ENCODE measurements at regions not wholly inside any gene's neighbourhood (a gene's known extent, or its start where the extent isn't known, plus 50 kb on each side); places are given as distances from the start of the nearest gene placed in this dataset.
A peak's percentile ranks its signal among the peaks of the same experiment; 100 is the strongest.

DNA sequence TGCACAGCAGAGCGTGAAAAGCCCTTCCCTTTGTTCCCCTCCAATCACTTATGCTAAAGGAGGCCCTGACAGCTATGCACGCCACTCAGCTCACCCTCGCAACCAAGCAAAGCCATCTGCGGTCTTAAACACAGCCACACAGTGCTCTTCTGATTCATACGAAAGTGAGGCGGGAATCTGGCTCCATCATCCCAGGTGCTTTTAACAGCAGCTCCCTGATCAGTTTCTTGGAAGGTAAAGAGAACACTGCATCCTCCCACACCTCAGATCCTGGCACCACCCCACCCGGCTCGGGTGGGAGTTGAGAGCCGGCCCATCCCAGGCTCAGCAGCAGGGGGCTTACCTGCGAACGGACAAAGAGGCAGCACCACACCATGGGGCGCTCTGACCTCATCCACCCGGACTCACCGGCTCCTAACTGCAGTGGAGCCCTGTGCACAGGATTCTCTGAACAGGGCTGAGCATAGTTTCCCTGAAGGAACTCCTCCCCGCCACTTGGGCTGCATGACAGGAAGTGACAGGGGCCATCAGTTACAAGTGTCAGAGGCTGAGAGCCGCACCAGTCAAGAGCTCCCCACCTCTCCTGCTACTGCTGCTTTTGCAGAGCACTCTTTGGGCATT is 114.3 kb upstream of the ARHGEF3 start:
- DNase-seq (ENCODE audit: low spot score): peak; percentile 71
- peaks cover 68% of the 10 kb centered on the region for H3K4me1 Mint-ChIP-seq (ENCODE audit: low read depth)
- intact Hi-C loops (cut with micrococcal nuclease): loop anchor here (1.0 to 5.0 kb wide), 10 partner anchors 8 to 359 kb away; partner anchors contain the start of genes APPL1, CCDC66 and TASOR
- no peaks in the 10 kb centered on the region for H3K9me3 Mint-ChIP-seq
- H3K27ac Mint-ChIP-seq: peak overlapping the region; percentile 88
- H3K36me3 Mint-ChIP-seq (ENCODE audit: low read depth): peaks cover 6% of the 10 kb centered on the region
- no peaks in the 10 kb centered on the region for H3K27me3 Mint-ChIP-seq (ENCODE audit: insufficient read depth)
- peak overlapping the region; percentile 89 for H3K4me3 Mint-ChIP-seq

- intact Hi-C loops (cut with micrococcal nuclease): loop anchor here (5.0 kb wide), 4 partner anchors 212 to 357 kb away; partner anchors contain the start of genes APPL1, CCDC66 and TASOR
These were observed 112.9 kb upstream of the ARHGEF3 start for GRCh38 chr3:56914646-56915045.

DNA sequence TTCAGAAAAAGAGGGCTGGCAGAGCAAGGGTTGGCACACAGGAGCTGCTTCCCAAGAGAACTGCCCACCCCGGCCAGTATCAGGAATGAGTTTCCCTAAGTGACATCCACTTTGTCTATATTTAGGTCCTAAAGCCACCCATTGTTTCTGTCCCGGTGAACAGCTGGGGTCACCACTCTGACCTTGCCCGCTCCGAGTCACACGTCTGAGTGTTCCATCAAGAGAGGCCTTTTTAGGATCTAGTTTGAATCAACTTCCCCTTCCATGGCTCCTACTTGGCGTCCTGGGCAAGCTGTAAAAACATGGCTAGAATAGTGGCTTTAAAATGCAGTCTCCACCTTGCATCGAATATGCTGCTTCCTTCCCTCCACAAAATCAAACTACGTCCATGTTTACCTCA is 109.6 kb upstream of the ARHGEF3 start:
- Mint-ChIP-seq H3K27ac (no peak overlapping the region), H3K9me3 (no peaks in the 10 kb centered on the region), H3K4me1 (ENCODE audit: low read depth) (peaks cover 49% of the 10 kb centered on the region), H3K4me3 (no peak overlapping the region), H3K27me3 (ENCODE audit: insufficient read depth) (no peaks in the 10 kb centered on the region), H3K36me3 (ENCODE audit: low read depth) (peaks cover 23% of the 10 kb centered on the region)
- DNase-seq (ENCODE audit: low spot score): no peak
- intact Hi-C loops (cut with micrococcal nuclease): no loop called here

More at GRCh38 chr3:56914646-56915045, 112.9 kb upstream of the ARHGEF3 start:
- Mint-ChIP-seq H3K27ac (peak overlapping the region; percentile 88), H3K4me1 (ENCODE audit: low read depth) (peaks cover 65% of the 10 kb centered on the region), H3K9me3 (no peaks in the 10 kb centered on the region), H3K27me3 (ENCODE audit: insufficient read depth) (no peaks in the 10 kb centered on the region), H3K4me3 (peak overlapping the region; percentile 89), H3K36me3 (ENCODE audit: low read depth) (peaks cover 10% of the 10 kb centered on the region)
- DNase-seq (ENCODE audit: low spot score): no peak

DNA sequence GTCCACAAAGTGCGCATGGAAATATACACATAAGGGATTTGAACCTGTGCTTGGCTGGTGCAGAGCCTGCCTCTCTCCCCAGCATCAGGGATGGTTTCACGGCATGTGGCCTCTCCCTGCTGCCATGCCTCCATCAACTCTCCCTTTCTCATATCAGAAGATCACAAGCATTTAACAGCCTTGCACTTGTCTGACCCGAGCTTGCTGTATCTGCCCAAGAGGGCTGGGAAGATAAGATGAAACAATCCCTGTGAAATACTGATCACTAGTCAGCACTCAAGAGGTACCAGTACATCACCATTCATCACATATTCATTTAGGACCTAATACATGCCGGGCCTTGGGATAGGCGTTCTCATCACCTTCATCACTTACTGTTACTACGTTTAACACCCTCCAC is 107.6 kb upstream of the ARHGEF3 start:
- no peaks in the 10 kb centered on the region for H3K27me3 Mint-ChIP-seq (ENCODE audit: insufficient read depth)
- H3K4me3 Mint-ChIP-seq: no peak overlapping the region
- peaks cover 27% of the 10 kb centered on the region for H3K36me3 Mint-ChIP-seq (ENCODE audit: low read depth)
- intact Hi-C loops (cut with micrococcal nuclease): no loop called here
- H3K4me1 Mint-ChIP-seq (ENCODE audit: low read depth): peaks cover 40% of the 10 kb centered on the region
- no peak overlapping the region for H3K27ac Mint-ChIP-seq
- H3K9me3 Mint-ChIP-seq: no peaks in the 10 kb centered on the region
- DNase-seq (ENCODE audit: low spot score): no peak

DNA sequence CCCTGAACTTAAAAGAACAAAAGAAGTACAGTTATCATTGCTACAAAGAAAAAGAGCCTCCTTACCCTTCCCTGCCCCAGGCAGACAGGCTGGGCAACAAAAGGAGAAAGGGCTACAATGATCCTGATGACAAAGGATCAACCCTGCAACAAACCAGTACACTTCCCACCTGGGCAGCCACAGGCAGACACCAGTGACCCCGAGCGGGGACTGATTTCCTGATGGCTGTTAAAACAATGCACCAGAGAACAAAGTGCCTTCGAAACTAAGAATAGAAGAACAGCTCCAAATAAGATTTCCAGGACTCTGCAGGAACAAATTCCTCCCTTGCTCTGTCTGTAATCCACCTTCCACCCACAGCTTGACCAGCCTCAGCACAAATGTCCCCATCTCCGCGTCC is 106.3 kb upstream of the ARHGEF3 start:
- Mint-ChIP-seq H3K4me1 (ENCODE audit: low read depth) (peaks cover 34% of the 10 kb centered on the region), H3K9me3 (no peaks in the 10 kb centered on the region), H3K27ac (no peak overlapping the region), H3K4me3 (no peak overlapping the region), H3K36me3 (ENCODE audit: low read depth) (peaks cover 24% of the 10 kb centered on the region), H3K27me3 (ENCODE audit: insufficient read depth) (no peaks in the 10 kb centered on the region)
- intact Hi-C loops (cut with micrococcal nuclease): no loop called here
- no peak for DNase-seq (ENCODE audit: low spot score)

DNA sequence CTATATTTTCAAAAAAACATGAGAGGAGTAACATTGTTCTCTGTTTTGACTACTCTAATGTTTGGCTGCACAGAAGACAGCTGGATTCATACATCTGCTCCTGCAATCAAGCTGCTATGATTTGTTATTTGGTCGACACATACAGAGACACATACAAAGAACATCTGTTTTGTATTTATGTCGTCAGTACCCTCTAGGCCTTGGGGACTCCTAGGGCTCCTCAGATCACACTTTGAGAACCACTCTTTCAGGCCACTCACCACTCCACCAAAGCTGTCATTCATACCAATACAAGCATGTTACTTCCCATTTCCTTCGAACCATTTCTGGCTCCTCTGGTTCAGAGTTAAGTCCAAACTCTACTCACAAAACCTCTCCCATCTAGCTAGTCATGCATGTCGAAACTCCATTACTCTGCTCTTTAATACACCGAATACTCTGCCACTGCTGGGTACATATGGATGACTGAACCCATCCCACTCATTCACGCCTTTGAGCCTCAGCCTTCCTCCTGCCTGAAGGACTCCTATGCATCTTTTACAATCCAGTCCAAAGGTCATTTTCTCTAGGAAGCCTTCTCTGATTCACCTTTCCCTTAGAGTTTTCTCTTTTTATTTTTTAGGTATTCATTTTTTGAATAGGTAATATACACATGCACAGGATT is 102.9 kb upstream of the ARHGEF3 start:
- H3K4me1 Mint-ChIP-seq (ENCODE audit: low read depth): peaks cover 59% of the 10 kb centered on the region
- H3K4me3 Mint-ChIP-seq: no peak overlapping the region
- H3K27me3 Mint-ChIP-seq (ENCODE audit: insufficient read depth): no peaks in the 10 kb centered on the region
- H3K27ac Mint-ChIP-seq: no peak overlapping the region
- H3K9me3 Mint-ChIP-seq: no peaks in the 10 kb centered on the region
- no peak for DNase-seq (ENCODE audit: low spot score)
- intact Hi-C loops (cut with micrococcal nuclease): no loop called here
- peaks cover 18% of the 10 kb centered on the region for H3K36me3 Mint-ChIP-seq (ENCODE audit: low read depth)

DNA sequence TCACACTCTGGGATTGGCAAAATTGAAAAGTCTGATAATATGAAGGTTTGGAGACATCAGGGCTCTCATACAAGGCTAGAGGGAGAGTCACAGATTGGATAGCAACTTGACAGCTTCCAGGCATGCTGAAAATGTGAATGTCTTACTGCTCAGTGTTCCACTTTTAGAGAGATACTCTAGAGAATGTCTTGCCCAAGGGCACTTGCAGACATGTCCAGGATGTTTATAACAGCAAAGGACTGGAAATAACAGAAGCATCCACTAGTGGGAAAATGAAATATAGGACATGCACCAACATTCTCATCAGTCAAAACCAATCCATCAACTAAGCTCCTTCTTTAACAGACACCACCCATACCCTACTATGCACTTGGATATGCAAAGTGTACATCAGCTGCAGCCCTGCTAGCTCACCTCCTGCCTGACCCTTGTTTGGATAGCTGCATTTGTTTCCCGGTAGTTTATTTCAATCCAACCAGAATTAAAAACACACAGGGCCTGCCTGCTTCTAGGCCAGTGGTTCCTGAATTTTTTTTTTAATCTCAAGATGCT is 101.6 kb upstream of the ARHGEF3 start:
- intact Hi-C loops (cut with micrococcal nuclease): no loop called here
- Mint-ChIP-seq H3K4me3 (no peak overlapping the region), H3K27ac (no peak overlapping the region), H3K36me3 (ENCODE audit: low read depth) (peaks cover 13% of the 10 kb centered on the region), H3K4me1 (ENCODE audit: low read depth) (peaks cover 47% of the 10 kb centered on the region), H3K9me3 (no peaks in the 10 kb centered on the region), H3K27me3 (ENCODE audit: insufficient read depth) (peaks cover 2% of the 10 kb centered on the region)
- DNase-seq (ENCODE audit: low spot score): no peak

DNA sequence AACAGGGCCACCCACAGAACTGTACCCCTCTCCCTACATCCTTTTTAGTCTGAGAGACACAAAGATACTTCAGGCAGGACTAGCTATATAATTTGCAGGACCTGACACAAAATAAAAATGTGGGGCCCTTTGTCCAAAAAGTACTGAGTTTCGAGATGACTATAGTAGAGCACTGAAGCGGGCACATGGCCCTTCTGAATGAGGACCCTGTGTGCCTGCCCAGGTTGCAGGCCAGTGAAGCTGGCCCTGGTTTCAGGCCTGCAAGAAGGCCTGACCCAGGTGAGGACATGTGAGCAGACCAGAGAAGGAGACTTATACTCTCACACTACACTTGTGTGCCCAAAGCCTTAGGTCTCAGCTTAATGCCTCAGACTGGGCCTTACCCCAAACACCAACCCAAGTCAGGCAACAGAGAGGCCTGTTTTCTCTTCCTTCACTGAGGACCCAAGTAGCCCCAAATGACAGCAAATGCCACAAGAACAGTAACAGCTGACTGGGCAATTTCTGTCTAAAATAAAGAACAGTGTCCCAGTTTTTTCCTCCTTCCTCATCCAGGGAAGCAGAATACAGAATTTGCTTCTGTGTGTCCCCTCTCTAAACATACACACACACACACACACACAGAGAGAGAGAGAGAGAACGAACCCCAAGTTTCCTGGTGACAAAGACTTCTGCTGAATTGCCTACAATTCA is 100.9 kb upstream of the ARHGEF3 start:
- peaks cover 2% of the 10 kb centered on the region for H3K27me3 Mint-ChIP-seq (ENCODE audit: insufficient read depth)
- H3K9me3 Mint-ChIP-seq: no peaks in the 10 kb centered on the region
- H3K36me3 Mint-ChIP-seq (ENCODE audit: low read depth): peaks cover 12% of the 10 kb centered on the region
- H3K27ac Mint-ChIP-seq: no peak overlapping the region
- intact Hi-C loops (cut with micrococcal nuclease): no loop called here
- peaks cover 43% of the 10 kb centered on the region for H3K4me1 Mint-ChIP-seq (ENCODE audit: low read depth)
- no peak overlapping the region for H3K4me3 Mint-ChIP-seq
- no peak for DNase-seq (ENCODE audit: low spot score)

DNA sequence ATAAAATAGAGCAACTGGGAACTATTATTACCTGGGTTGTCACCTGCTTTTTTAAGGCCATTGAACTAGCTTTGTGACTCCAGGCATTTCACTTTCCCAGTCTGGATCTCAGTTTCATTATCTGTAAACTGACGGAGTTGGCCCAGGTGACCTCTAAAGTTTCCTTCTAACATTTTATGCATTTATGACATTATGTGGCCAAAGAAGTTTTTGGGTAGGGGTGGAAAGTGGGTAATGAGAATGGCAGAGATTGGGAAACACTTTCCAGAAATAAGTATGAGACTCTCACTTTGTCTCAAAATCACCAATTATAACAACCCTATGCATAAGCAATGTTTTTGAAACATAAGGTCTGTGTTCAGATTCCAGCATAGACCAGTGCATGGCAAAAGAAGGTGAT is 99.1 kb upstream of the ARHGEF3 start:
- intact Hi-C loops (cut with micrococcal nuclease): loop anchor here (2.0 kb wide), 1 partner anchor 14 kb away; no protein-coding TSS in a partner anchor
- peaks cover 58% of the 10 kb centered on the region for H3K4me1 Mint-ChIP-seq (ENCODE audit: low read depth)

GRCh38 chr3:56899851-56900250 is 98.1 kb upstream of the ARHGEF3 start:
- DNase-seq (ENCODE audit: low spot score): no peak
- H3K27ac Mint-ChIP-seq: no peak overlapping the region
- peaks cover 58% of the 10 kb centered on the region for H3K4me1 Mint-ChIP-seq (ENCODE audit: low read depth)
- H3K4me3 Mint-ChIP-seq: no peak overlapping the region
- H3K27me3 Mint-ChIP-seq (ENCODE audit: insufficient read depth): peaks cover 2% of the 10 kb centered on the region
- intact Hi-C loops (cut with micrococcal nuclease): loop anchor here (2.0 kb wide), 1 partner anchor 13 kb away; no protein-coding TSS in a partner anchor
- no peaks in the 10 kb centered on the region for H3K9me3 Mint-ChIP-seq
- peaks cover 15% of the 10 kb centered on the region for H3K36me3 Mint-ChIP-seq (ENCODE audit: low read depth)

More for the DNA sequence above, 99.1 kb upstream of the ARHGEF3 start:
- Mint-ChIP-seq H3K27me3 (ENCODE audit: insufficient read depth) (peaks cover 2% of the 10 kb centered on the region), H3K27ac (no peak overlapping the region), H3K9me3 (no peaks in the 10 kb centered on the region), H3K4me3 (no peak overlapping the region), H3K36me3 (ENCODE audit: low read depth) (peaks cover 18% of the 10 kb centered on the region)
- DNase-seq (ENCODE audit: low spot score): no peak

DNA sequence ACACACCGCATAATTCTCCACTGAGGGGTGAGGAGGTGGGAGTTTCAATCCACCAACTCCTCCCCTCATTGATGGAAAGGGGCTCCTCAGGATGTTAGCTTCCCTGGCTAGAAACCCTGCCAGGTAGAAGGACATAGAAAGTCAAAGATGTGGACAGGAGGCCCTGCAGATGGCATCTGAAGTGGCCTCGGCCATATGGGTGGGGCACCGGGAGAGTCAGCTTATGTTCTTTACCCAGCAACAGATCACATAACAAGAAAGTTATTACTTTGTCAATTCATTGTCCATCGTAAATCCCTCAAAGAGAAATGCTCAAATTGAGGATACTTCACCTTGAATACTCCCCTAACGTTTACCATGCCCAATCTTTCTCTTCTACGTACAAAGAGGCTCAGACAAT is 97.3 kb upstream of the ARHGEF3 start:
- no peak overlapping the region for H3K27ac Mint-ChIP-seq
- H3K4me1 Mint-ChIP-seq (ENCODE audit: low read depth): peaks cover 58% of the 10 kb centered on the region
- H3K27me3 Mint-ChIP-seq (ENCODE audit: insufficient read depth): peaks cover 2% of the 10 kb centered on the region
- H3K4me3 Mint-ChIP-seq: no peak overlapping the region
- intact Hi-C loops (cut with micrococcal nuclease): no loop called here
- peaks cover 14% of the 10 kb centered on the region for H3K36me3 Mint-ChIP-seq (ENCODE audit: low read depth)
- H3K9me3 Mint-ChIP-seq: no peaks in the 10 kb centered on the region
- DNase-seq (ENCODE audit: low spot score): no peak

DNA sequence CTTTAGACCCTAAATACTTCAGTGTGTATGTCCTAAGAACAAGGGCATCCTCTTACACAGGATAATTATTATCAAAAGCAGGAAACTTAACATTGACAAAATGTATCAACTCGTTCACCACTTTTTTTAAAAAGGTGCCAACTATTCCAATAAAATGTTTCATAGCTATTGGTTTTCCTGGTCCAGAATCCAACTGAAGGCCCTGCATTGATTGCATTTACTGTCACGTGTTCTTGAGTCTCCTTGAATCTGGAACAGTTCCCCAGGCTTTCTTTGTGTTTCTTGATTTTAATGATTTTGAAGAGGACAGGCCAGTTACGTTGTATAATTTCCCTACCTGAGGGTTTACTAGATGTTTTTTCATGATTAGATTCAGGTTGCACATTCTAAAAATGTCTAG is 94.6 kb upstream of the ARHGEF3 start:
- intact Hi-C loops (cut with micrococcal nuclease): no loop called here
- H3K9me3 Mint-ChIP-seq: no peaks in the 10 kb centered on the region
- H3K27ac Mint-ChIP-seq: no peak overlapping the region
- no peak overlapping the region for H3K4me3 Mint-ChIP-seq
- H3K27me3 Mint-ChIP-seq (ENCODE audit: insufficient read depth): peaks cover 9% of the 10 kb centered on the region
- no peak for DNase-seq (ENCODE audit: low spot score)
- peaks cover 12% of the 10 kb centered on the region for H3K36me3 Mint-ChIP-seq (ENCODE audit: low read depth)
- peaks cover 49% of the 10 kb centered on the region for H3K4me1 Mint-ChIP-seq (ENCODE audit: low read depth)
